Mucosa of rectum (tissue), 2 donors: ENCODE measurements at regions not wholly inside any gene's neighbourhood (a gene's known extent, or its start where the extent isn't known, plus 50 kb on each side); places are given as distances from the start of the nearest gene placed in this dataset.
A peak's percentile ranks its signal among the peaks of the same experiment; 100 is the strongest.

ENCODE experiments used
- H3K27ac ChIP-seq, 2 donors: one replicate each; pipeline ENCODE4 v1.7.0; 2013; ENCODE audit warnings: inconsistent platforms in 2 of 2, low read depth in 2 of 2, low read length in 2 of 2
- H3K27me3 ChIP-seq, 2 donors: one replicate each; pipeline ENCODE4 v1.7.0; 2013; ENCODE audit warnings: low read length in 2 of 2; ENCODE audit not compliant: control insufficient read depth in 2 of 2, insufficient read depth in 2 of 2
- H3K36me3 ChIP-seq, 2 donors: one replicate each; pipeline ENCODE4 v1.7.0; 2013; ENCODE audit warnings: low read length in 2 of 2; ENCODE audit not compliant: control insufficient read depth in 2 of 2, insufficient read depth in 2 of 2
- H3K4me1 ChIP-seq, 2 donors: one replicate each; pipeline ENCODE4 v1.7.0; 2013; ENCODE audit warnings: low read length in 2 of 2, mild to moderate bottlenecking in 1 of 2; ENCODE audit not compliant: control insufficient read depth in 2 of 2, insufficient read depth in 2 of 2
- H3K4me3 ChIP-seq, 2 donors: one replicate each; pipeline ENCODE4 v1.7.0; 2013; ENCODE audit warnings: low read length in 2 of 2
- H3K9ac ChIP-seq, 2 donors: one replicate each; pipeline ENCODE4 v1.7.0; 2013; ENCODE audit warnings: low read length in 2 of 2, low read depth in 1 of 2, mild to moderate bottlenecking in 1 of 2
- H3K9me3 ChIP-seq, 2 donors: one replicate each; pipeline ENCODE4 v1.7.0; 2013; ENCODE audit warnings: low read length in 2 of 2; ENCODE audit not compliant: control insufficient read depth in 2 of 2
- donor health status: healthy.
- donor health status: Normal muscosa, but diverticular disease.

- no peaks in the 10 kb centered on the region for H3K4me1 ChIP-seq
- no peak overlapping the region for H3K9ac ChIP-seq
- H3K9me3 ChIP-seq, result no peaks in the 10 kb centered on the region
- H3K4me3 ChIP-seq, result no peak overlapping the region
- H3K27ac ChIP-seq, result no peak overlapping the region
- H3K36me3 ChIP-seq, result no peaks in the 10 kb centered on the region
- no peaks in the 10 kb centered on the region for H3K27me3 ChIP-seq
Measured at GRCh38 chr20:6644813-6645628, 122.5 kb upstream of the BMP2 start.

- Histone ChIP-seq H3K27ac (no peak overlapping the region), H3K36me3 (no peaks in the 10 kb centered on the region), H3K9me3 (no peaks in the 10 kb centered on the region), H3K9ac (no peak overlapping the region), H3K4me3 (no peak overlapping the region), H3K4me1 (peaks cover 7 to 12% of the 10 kb centered on the region in 2 donors), H3K27me3 (no peaks in the 10 kb centered on the region)
Measured at GRCh38 chr20:6641012-6641411, 126.5 kb upstream of the BMP2 start.

DNA sequence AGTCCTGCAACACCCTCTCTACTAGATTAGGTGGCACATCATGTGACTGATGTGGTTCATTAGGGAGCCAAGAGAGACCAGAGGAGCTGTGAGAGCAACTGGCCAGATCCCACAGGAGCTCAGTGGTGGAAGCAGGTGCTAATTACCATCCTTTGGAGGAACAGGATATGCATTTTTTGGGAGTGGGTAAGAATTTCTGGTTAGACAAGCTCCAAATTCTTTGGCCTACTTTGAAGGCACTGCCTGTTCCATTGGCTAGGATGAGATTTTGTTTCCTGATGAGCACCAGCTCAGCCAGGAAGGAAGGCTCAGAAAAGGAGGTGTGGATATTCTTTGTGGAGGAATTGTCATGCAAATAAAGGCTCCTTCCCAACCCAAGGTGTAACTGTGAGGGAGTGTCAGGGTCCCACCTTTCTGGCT, 130.3 kb upstream of the BMP2 start:
- Histone ChIP-seq H3K4me1 (peaks cover 7 to 12% of the 10 kb centered on the region in 2 donors), H3K36me3 (no peaks in the 10 kb centered on the region), H3K27me3 (no peaks in the 10 kb centered on the region), H3K4me3 (no peak overlapping the region), H3K27ac (peak overlapping the region; percentile 43 to 64), H3K9me3 (no peaks in the 10 kb centered on the region), H3K9ac (no peak overlapping the region)

- Histone ChIP-seq H3K9me3 (no peaks in the 10 kb centered on the region), H3K9ac (no peak overlapping the region), H3K27ac (peak overlapping the region; percentile 43 to 64), H3K4me1 (peaks cover 7 to 12% of the 10 kb centered on the region in 2 donors), H3K4me3 (no peak overlapping the region), H3K27me3 (no peaks in the 10 kb centered on the region), H3K36me3 (no peaks in the 10 kb centered on the region)
Measured at GRCh38 chr20:6636209-6637159, 131.0 kb upstream of the BMP2 start.

DNA sequence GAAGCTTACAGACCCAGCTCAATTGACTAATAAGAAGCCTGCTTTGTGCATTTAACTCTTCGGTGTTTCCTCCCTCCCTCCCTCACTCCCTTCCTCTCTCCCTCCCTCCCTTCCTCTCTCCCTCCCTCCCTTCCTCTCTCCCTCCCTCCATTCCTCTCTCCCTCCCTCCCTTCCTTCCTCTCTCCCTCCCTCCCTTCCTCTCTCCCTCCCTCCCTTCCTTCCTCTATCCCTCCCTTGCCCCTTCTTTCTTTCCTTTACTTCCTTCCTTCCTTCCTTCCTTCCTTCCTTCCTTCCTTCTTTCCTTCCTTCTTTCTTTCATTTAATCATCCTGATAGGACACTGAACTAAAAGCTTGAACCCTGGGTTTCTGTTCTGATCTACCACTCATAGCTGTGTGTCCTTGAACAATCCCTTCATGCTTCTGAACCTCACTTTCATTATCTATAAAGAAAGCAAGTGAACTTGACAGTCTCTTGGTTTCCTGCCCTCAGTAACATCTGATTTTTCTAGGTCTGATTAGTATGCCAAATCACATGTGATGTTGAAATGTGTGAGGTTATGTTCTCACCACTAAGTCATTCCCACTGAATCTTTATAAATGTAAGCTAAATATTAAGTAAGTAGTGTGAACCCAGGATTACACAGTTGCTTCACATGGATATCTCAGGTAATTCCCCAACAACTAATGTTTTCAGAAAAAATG, 132.3 kb upstream of the BMP2 start:
- H3K36me3 ChIP-seq, result no peaks in the 10 kb centered on the region
- H3K9me3 ChIP-seq, result no peaks in the 10 kb centered on the region
- H3K27ac ChIP-seq, result no peak overlapping the region
- no peak overlapping the region for H3K4me3 ChIP-seq
- H3K9ac ChIP-seq, result no peak overlapping the region
- H3K4me1 ChIP-seq, result peaks cover 7 to 12% of the 10 kb centered on the region in 2 donors
- H3K27me3 ChIP-seq, result no peaks in the 10 kb centered on the region

DNA sequence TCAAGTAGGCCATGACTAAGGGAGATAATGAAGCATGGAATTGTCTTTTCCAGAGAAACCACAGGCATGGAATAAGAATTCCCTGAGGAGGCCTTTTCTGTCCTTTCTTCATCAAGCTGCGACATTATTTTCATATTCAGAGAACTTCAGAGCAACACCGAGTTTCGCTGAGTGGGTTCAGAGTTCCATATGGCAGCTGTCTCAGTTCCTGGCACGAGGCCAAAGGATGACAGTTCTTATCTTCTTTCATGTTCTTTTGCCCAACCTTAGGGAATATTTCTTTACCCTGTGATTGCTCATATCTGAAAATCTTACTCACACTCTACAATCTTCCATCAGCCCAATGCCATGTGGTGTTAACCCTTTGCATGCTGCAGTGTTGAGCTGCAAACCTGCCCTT, 135.3 kb upstream of the BMP2 start:
- H3K9ac ChIP-seq, result no peak overlapping the region
- no peaks in the 10 kb centered on the region for H3K9me3 ChIP-seq
- H3K36me3 ChIP-seq, result no peaks in the 10 kb centered on the region
- peaks cover 6 to 9% of the 10 kb centered on the region in 2 donors for H3K4me1 ChIP-seq
- H3K27ac ChIP-seq, result no peak overlapping the region
- no peaks in the 10 kb centered on the region for H3K27me3 ChIP-seq
- no peak overlapping the region for H3K4me3 ChIP-seq

DNA sequence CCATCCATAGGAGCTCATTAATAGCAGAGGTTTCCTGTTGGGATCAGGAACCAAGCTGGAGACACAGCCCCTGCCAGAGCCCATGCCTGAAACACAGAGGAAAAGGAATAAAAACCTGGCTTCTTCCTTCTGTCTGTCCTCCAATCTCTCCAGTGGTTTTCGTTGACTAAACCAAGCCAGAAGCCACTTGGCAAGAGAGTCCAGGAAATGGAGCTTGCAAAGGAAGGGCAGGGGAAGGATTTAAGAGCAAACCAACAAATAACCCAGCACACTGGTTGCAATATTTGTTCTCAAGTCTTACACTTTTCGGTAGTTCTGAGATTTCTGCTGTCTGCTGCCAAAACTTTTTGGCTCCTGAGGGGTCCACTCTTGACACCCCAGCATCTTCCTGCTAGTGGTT, 137.0 kb upstream of the BMP2 start:
- no peak overlapping the region for H3K4me3 ChIP-seq
- H3K4me1 ChIP-seq, result no peaks in the 10 kb centered on the region
- H3K27me3 ChIP-seq, result no peaks in the 10 kb centered on the region
- no peak overlapping the region for H3K9ac ChIP-seq
- no peak overlapping the region for H3K27ac ChIP-seq
- H3K36me3 ChIP-seq, result no peaks in the 10 kb centered on the region
- H3K9me3 ChIP-seq, result no peaks in the 10 kb centered on the region

DNA sequence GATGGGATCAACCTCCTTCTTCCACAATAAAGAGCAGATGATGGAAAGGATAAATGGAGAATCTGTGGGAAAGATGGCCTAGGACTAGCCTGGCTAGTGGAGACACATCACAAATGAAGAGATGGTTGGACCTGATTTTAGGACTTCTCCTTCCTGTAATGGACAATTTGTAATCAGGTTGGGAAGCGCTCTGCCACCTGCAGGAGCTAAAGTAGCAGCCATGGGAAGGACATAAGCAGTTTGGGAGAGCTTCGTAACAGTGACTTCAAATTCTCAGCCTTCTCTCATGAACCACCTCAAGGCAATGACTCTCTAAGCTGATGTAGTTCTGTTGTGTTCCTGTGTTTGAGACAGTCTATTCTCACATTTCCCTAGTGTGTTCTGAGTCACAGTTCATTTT, 137.9 kb upstream of the BMP2 start:
- H3K4me3 ChIP-seq, result no peak overlapping the region
- H3K4me1 ChIP-seq, result no peaks in the 10 kb centered on the region
- no peaks in the 10 kb centered on the region for H3K36me3 ChIP-seq
- H3K9me3 ChIP-seq, result no peaks in the 10 kb centered on the region
- no peak overlapping the region for H3K27ac ChIP-seq
- H3K27me3 ChIP-seq, result no peaks in the 10 kb centered on the region
- H3K9ac ChIP-seq, result no peak overlapping the region

GRCh38 chr20:6626805-6627204, 140.7 kb upstream of the BMP2 start:
- Histone ChIP-seq H3K9ac (no peak overlapping the region), H3K36me3 (no peaks in the 10 kb centered on the region), H3K27me3 (no peaks in the 10 kb centered on the region), H3K4me3 (no peak overlapping the region), H3K4me1 (no peaks in the 10 kb centered on the region), H3K9me3 (no peaks in the 10 kb centered on the region), H3K27ac (no peak overlapping the region)

DNA sequence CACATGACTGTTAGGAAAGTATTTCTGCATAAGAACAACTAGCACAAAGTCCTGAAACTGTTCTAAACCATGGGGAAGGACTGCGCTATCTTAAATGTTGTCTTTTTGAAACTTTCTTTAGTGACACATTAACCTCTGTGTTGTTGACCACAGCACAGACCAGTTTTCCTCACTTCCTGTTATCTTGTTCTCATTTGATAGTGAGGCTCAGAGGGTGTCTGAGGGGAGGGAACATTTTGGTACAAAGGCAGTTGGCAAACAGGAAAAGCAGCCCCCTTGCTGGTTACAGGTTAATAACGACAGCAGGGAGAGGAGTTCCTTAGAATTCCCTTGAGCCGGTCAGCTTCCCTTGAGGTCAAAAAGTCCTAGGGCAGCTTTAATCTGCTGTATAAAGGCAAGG, 143.5 kb upstream of the BMP2 start:
- Histone ChIP-seq H3K4me3 (no peak overlapping the region), H3K4me1 (no peaks in the 10 kb centered on the region), H3K9me3 (no peaks in the 10 kb centered on the region), H3K27me3 (no peaks in the 10 kb centered on the region), H3K27ac (no peak overlapping the region), H3K9ac (no peak overlapping the region), H3K36me3 (no peaks in the 10 kb centered on the region)
